ENCODE measurements at regions not wholly inside any gene's neighbourhood (a gene's known extent, or its start where the extent isn't known, plus 50 kb on each side); places are given as distances from the start of the nearest gene placed in this dataset.

DNA sequence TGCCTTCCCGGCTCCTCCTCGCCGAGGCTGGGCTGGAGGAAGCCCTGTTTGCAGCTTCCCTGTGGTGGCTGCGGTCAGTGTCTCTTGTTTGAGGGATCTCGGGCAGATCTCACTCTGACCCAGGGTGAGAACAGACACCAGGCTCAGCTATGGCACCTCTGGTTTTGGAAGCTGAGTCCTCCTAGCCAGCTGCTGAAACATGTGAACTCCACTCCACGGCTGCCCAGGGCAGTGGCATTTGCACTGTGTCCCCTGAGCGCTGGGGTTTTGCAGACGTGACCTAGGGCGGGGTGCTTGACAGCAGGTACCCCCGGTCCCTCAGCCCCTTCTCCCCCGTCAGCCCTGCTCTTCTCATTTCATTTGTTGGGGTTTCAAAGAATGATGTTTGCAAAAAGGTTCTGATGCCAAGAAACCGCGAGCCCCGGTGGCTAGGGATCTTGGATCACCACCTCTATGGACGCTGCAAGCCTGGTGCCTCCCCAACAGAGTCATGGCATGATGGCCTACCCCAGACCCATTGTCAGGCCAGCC lies 55.0 kb upstream of the DACT2 start:
- TF ChIP-seq NFE2L2 (IDR thresholded peaks at IDR 0.05; ENCODE audit: low read length) (no peak), CHD2 (IDR thresholded peaks at IDR 0.05; ENCODE audit: low read depth, low read length) (no peak), ZNF687 (CRISPR knock-in tag; IDR thresholded peaks at IDR 0.05) (no peak), JUN (CRISPR knock-in tag; IDR thresholded peaks at IDR 0.05) (no peak)
- TF ChIP-seq, protein P1, sequence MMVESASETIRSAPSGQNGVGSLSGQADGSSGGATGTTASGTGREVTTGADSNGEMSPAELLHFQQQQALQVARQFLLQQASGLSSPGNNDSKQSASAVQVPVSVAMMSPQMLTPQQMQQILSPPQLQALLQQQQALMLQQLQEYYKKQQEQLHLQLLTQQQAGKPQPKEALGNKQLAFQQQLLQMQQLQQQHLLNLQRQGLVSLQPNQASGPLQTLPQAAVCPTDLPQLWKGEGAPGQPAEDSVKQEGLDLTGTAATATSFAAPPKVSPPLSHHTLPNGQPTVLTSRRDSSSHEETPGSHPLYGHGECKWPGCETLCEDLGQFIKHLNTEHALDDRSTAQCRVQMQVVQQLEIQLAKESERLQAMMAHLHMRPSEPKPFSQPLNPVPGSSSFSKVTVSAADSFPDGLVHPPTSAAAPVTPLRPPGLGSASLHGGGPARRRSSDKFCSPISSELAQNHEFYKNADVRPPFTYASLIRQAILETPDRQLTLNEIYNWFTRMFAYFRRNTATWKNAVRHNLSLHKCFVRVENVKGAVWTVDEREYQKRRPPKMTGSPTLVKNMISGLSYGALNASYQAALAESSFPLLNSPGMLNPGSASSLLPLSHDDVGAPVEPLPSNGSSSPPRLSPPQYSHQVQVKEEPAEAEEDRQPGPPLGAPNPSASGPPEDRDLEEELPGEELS (CRISPR knock-in tag; IDR thresholded peaks at IDR 0.05): no peak

Data from HepG2 (cell line).